ENCODE measurements at regions not wholly inside any gene's neighbourhood (a gene's known extent, or its start where the extent isn't known, plus 50 kb on each side); places are given as distances from the start of the nearest gene placed in this dataset.

DNA sequence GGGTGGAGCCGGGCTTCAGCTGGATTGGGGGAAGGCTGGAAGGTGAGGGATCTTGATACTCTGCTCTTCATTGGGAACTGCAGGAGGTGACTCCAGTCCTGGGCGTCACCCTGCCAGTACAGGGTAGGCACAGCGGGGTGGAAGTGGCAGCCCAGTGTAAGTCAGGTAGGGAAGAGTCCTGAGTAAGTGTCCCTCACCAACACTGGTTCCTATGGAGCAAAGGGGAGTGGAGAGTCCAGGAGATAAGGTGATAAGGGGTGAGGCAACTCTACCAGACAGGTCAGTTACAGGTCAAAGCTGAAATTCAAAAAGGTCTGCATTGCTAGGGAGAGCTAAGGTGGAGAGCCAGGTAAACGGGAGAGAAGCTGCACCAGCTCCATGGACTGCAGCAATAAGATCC is 145.6 kb upstream of the NFE2L3 start:
- Mint-ChIP-seq H3K27ac (no peak overlapping the region), H3K4me3 (no peak overlapping the region), H3K27me3 (peaks cover 20 to 26% of the 10 kb centered on the region in 2 donors), H3K36me3 (no peaks in the 10 kb centered on the region), H3K9me3 (no peaks in the 10 kb centered on the region), H3K4me1 (peaks cover 0 to 6% (median 2%) of the 10 kb centered on the region in 3 donors)
- ATAC-seq (replicated peaks in 1 of 4): no peak
- ChIA-PET POLR2A (no interaction called here), CTCF (no interaction called here)
- no peaks in the 10 kb centered on the region for H3K4me1 ChIP-seq (ENCODE audit: control insufficient read depth in 1 of 2, extremely low read depth in 1 of 2, insufficient read depth in 2 of 2, low read length in 2 of 2)
- H3K27me3 ChIP-seq (replicated peaks in 1 of 2; ENCODE audit: control insufficient read depth in 2 of 2, extremely low read depth in 1 of 2, insufficient read depth in 2 of 2, low read length in 1 of 2): peaks cover 0 to 12% of the 10 kb centered on the region in 2 experiments
- H3K27ac ChIP-seq (ENCODE audit: low read length): no peak overlapping the region
- H3K9me3 ChIP-seq: no peaks in the 10 kb centered on the region
- no peak for DNase-seq
- no peak overlapping the region for H3K4me3 ChIP-seq (ENCODE audit: control insufficient read depth in 1 of 2, extremely low read depth in 1 of 2, low read length in 1 of 2)
- no peaks in the 10 kb centered on the region for H3K36me3 ChIP-seq (ENCODE audit: control insufficient read depth in 2 of 2, extremely low read depth in 1 of 2, insufficient read depth in 1 of 2, low read length in 1 of 2)
- WGBS (ENCODE audit: insufficient coverage): 100% methylated on average over 1 of the region's 4 CpGs

DNA sequence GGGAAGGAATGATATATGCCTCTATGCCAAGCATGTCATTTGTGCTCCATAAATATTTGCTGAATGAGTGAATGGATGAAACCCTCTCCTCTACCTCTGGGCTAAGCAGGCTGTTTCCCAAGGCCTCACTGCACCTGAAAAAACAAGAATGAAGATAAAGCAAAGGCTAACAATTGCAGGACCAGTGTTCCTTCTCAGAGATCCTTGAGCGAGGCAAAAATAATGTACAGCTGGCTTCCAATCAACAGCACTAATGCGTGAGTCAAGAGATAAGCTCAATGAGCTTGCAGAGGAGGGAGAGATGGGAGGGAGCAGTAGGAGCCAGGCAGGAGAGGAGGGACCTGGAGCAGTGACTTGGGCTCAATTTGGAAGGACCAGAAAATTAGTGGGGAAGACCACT is 144.5 kb upstream of the NFE2L3 start:
- 71% methylated on average over 2 of the region's 2 CpGs for WGBS (ENCODE audit: insufficient coverage)
- CTCF ChIA-PET: no interaction called here
- POLR2A ChIA-PET: no interaction called here

DNA sequence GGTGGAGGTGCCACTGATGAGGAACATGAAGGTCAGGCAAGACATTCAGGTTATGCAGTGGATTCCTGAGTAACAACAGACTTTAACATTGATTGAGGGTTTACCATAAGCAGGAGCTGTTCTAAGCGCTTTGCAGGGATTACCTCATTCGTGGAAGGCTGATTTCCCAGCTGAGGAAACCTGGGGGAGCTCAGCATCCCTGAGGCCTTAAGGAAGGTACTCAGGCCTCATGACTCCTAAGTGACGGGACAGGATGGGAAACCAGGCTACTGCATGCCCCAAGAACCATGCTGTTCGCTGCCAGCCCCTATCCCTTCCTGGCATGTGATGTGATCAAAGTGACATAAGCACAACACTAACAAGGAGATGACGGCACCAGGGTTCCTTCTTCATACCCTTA is 143.6 kb upstream of the NFE2L3 start:
- no peaks in the 10 kb centered on the region for H3K36me3 Mint-ChIP-seq
- H3K9me3 Mint-ChIP-seq: no peaks in the 10 kb centered on the region
- no peak overlapping the region for H3K4me3 ChIP-seq (ENCODE audit: control insufficient read depth in 1 of 2, extremely low read depth in 1 of 2, low read length in 1 of 2)
- H3K4me1 ChIP-seq (ENCODE audit: control insufficient read depth in 1 of 2, extremely low read depth in 1 of 2, insufficient read depth in 2 of 2, low read length in 2 of 2): no peaks in the 10 kb centered on the region
- DNase-seq: no peak
- ChIA-PET CTCF (interaction anchor here in 1 of 2 donors (0.6 kb wide), 1 partner anchor 25 kb away, joined by 5 read pairs; no protein-coding TSS in a partner anchor), POLR2A (interaction anchor here (0.6 to 0.8 kb wide), 2 partner anchors 25 to 33 kb away, joined by 3 to 7 read pairs; no protein-coding TSS in a partner anchor)
- H3K4me3 Mint-ChIP-seq: no peak overlapping the region
- peaks cover 0 to 6% (median 2%) of the 10 kb centered on the region in 3 donors for H3K4me1 Mint-ChIP-seq
- H3K36me3 ChIP-seq (ENCODE audit: control insufficient read depth in 2 of 2, extremely low read depth in 1 of 2, insufficient read depth in 1 of 2, low read length in 1 of 2): no peaks in the 10 kb centered on the region
- no peak overlapping the region for H3K27ac ChIP-seq (ENCODE audit: low read length)
- H3K9me3 ChIP-seq: no peaks in the 10 kb centered on the region
- no peak for ATAC-seq (replicated peaks in 1 of 4)
- peaks cover 11 to 17% of the 10 kb centered on the region in 2 donors for H3K27me3 Mint-ChIP-seq
- WGBS (ENCODE audit: insufficient coverage): 82% methylated on average over 2 of the region's 5 CpGs
- H3K27me3 ChIP-seq (replicated peaks in 1 of 2; ENCODE audit: control insufficient read depth in 2 of 2, extremely low read depth in 1 of 2, insufficient read depth in 2 of 2, low read length in 1 of 2): peaks cover 0 to 9% of the 10 kb centered on the region in 2 experiments
- H3K27ac Mint-ChIP-seq: no peak overlapping the region

More for the DNA sequence above, 144.5 kb upstream of the NFE2L3 start:
- Histone ChIP-seq H3K4me3 (ENCODE audit: control insufficient read depth in 1 of 2, extremely low read depth in 1 of 2, low read length in 1 of 2) (no peak overlapping the region), H3K9me3 (no peaks in the 10 kb centered on the region), H3K27ac (ENCODE audit: low read length) (no peak overlapping the region), H3K36me3 (ENCODE audit: control insufficient read depth in 2 of 2, extremely low read depth in 1 of 2, insufficient read depth in 1 of 2, low read length in 1 of 2) (no peaks in the 10 kb centered on the region), H3K27me3 (replicated peaks in 1 of 2; ENCODE audit: control insufficient read depth in 2 of 2, extremely low read depth in 1 of 2, insufficient read depth in 2 of 2, low read length in 1 of 2) (peaks cover 0 to 7% of the 10 kb centered on the region in 2 experiments), H3K4me1 (ENCODE audit: control insufficient read depth in 1 of 2, extremely low read depth in 1 of 2, insufficient read depth in 2 of 2, low read length in 2 of 2) (no peaks in the 10 kb centered on the region)
- H3K4me3 Mint-ChIP-seq: no peak overlapping the region
- H3K27ac Mint-ChIP-seq: no peak overlapping the region
- no peak for DNase-seq
- ATAC-seq (replicated peaks in 1 of 4): no peak
- peaks cover 0 to 6% (median 2%) of the 10 kb centered on the region in 3 donors for H3K4me1 Mint-ChIP-seq
- H3K9me3 Mint-ChIP-seq: no peaks in the 10 kb centered on the region
- no peaks in the 10 kb centered on the region for H3K36me3 Mint-ChIP-seq
- peaks cover 18 to 20% of the 10 kb centered on the region in 2 donors for H3K27me3 Mint-ChIP-seq

DNA sequence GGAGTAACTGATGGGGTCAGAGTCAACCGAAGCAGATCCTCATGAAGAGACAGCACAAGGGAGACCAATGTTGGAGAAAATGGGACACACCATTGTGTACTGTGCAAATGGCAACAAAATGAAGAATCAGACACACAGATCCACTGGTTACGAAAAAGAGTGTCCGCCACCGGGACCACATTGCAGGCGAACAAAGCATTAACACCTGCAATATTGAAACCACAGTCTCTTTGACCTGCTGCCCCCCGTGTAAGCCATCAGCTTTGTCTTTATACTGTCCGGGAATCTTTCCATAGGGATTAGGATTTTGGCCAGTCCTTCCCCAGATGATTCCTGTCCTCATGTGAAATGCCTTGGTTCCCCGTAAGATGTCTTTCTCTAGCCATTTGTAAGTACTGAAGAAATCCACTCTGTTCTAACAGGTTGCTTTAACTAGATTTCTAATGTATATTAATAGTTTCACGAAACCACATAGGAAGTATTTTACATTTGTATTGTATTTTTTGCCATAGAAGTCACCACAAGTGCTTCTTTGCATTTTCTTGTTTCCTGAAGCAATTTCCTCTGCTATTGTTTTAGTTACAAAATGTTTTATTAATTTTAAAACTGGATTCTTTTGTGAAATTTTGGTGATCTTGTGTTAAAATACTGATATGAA is 140.8 kb upstream of the NFE2L3 start:
- peaks cover 17 to 19% of the 10 kb centered on the region in 2 donors for H3K27me3 Mint-ChIP-seq
- DNase-seq: no peak
- H3K9me3 Mint-ChIP-seq: peaks cover 0 to 10% (median 0%) of the 10 kb centered on the region in 3 donors
- ATAC-seq (replicated peaks in 1 of 4): no peak
- no peak overlapping the region for H3K4me3 Mint-ChIP-seq
- Histone ChIP-seq H3K27me3 (replicated peaks in 1 of 2; ENCODE audit: control insufficient read depth in 2 of 2, extremely low read depth in 1 of 2, insufficient read depth in 2 of 2, low read length in 1 of 2) (peaks cover 0 to 9% of the 10 kb centered on the region in 2 experiments), H3K27ac (ENCODE audit: low read length) (no peak overlapping the region), H3K36me3 (ENCODE audit: control insufficient read depth in 2 of 2, extremely low read depth in 1 of 2, insufficient read depth in 1 of 2, low read length in 1 of 2) (no peaks in the 10 kb centered on the region), H3K4me1 (ENCODE audit: control insufficient read depth in 1 of 2, extremely low read depth in 1 of 2, insufficient read depth in 2 of 2, low read length in 2 of 2) (no peaks in the 10 kb centered on the region), H3K9me3 (no peaks in the 10 kb centered on the region), H3K4me3 (ENCODE audit: control insufficient read depth in 1 of 2, extremely low read depth in 1 of 2, low read length in 1 of 2) (no peak overlapping the region)
- ChIA-PET CTCF (no interaction called here), POLR2A (no interaction called here)
- WGBS (ENCODE audit: insufficient coverage): 55% methylated on average over 7 of the region's 9 CpGs
- no peak overlapping the region for H3K27ac Mint-ChIP-seq
- no peaks in the 10 kb centered on the region for H3K36me3 Mint-ChIP-seq
- peaks cover 0 to 6% (median 2%) of the 10 kb centered on the region in 3 donors for H3K4me1 Mint-ChIP-seq

DNA sequence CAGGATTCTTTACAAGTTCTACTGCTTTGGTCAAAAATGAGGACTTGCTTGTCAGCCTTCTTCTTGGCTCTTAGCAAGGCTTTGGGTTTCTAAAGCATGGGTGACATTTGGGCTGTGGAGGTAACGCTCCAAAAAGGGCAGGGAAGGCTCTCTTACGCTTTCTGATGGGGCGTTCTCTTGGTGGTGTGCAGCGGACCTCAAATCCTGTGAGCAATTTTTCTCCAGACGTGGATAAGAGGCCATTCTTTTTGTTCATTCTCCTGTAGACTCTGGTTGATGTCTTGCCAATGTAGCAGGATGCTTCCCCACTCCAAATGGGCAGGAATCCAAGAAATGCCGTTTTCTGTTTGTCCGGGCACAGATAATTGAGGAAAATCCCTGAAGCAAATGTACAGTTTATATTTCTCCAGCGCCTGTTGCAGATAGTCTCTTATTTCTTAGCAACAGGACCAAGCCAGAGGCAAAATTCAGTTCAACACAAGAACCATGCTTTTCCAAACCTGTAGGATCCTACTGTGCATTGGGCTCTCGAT is 138.4 kb upstream of the NFE2L3 start:
- H3K4me1 ChIP-seq (ENCODE audit: control insufficient read depth in 1 of 2, extremely low read depth in 1 of 2, insufficient read depth in 2 of 2, low read length in 2 of 2): no peaks in the 10 kb centered on the region
- H3K36me3 ChIP-seq (ENCODE audit: control insufficient read depth in 2 of 2, extremely low read depth in 1 of 2, insufficient read depth in 1 of 2, low read length in 1 of 2): no peaks in the 10 kb centered on the region
- no peak overlapping the region for H3K4me3 ChIP-seq (ENCODE audit: control insufficient read depth in 1 of 2, extremely low read depth in 1 of 2, low read length in 1 of 2)
- ChIA-PET POLR2A (no interaction called here), CTCF (no interaction called here)
- no peak overlapping the region for H3K27ac Mint-ChIP-seq
- peaks cover 0 to 5% of the 10 kb centered on the region in 2 experiments for H3K27me3 ChIP-seq (replicated peaks in 1 of 2; ENCODE audit: control insufficient read depth in 2 of 2, extremely low read depth in 1 of 2, insufficient read depth in 2 of 2, low read length in 1 of 2)
- ATAC-seq (replicated peaks in 1 of 4): no peak
- H3K9me3 Mint-ChIP-seq: peaks cover 3 to 13% (median 5%) of the 10 kb centered on the region in 3 donors
- WGBS (ENCODE audit: insufficient coverage): 83% methylated on average over 9 of the region's 9 CpGs
- H3K27me3 Mint-ChIP-seq: peaks cover 26 to 34% of the 10 kb centered on the region in 2 donors
- H3K4me3 Mint-ChIP-seq: no peak overlapping the region
- no peak for DNase-seq
- no peak overlapping the region for H3K27ac ChIP-seq (ENCODE audit: low read length)
- no peaks in the 10 kb centered on the region for H3K9me3 ChIP-seq
- no peaks in the 10 kb centered on the region for H3K36me3 Mint-ChIP-seq
- H3K4me1 Mint-ChIP-seq: peaks cover 0 to 6% (median 2%) of the 10 kb centered on the region in 3 donors

DNA sequence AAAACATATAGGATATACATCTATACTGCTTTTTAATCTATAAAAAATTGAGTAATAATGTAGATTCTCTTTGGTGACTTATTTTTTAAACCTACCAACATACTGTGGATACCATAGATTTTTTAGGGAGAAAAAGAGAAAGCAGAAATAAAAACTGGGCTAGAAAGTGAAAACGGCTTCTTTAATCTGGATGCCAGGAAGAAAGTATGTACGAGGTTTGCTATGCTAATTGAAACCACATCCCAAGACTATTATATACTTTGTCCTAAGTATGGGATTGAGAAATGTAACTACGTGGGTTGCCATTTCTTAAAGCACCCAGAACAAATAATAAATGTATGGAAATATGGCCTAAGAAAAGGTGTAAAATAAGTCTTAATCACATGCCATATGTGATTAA is 129.0 kb upstream of the NFE2L3 start:
- Histone ChIP-seq H3K4me1 (ENCODE audit: control insufficient read depth in 1 of 2, extremely low read depth in 1 of 2, insufficient read depth in 2 of 2, low read length in 2 of 2) (no peaks in the 10 kb centered on the region), H3K27ac (ENCODE audit: low read length) (no peak overlapping the region), H3K9me3 (no peaks in the 10 kb centered on the region), H3K27me3 (replicated peaks in 1 of 2; ENCODE audit: control insufficient read depth in 2 of 2, extremely low read depth in 1 of 2, insufficient read depth in 2 of 2, low read length in 1 of 2) (peaks cover 0 to 3% of the 10 kb centered on the region in 2 experiments), H3K36me3 (ENCODE audit: control insufficient read depth in 2 of 2, extremely low read depth in 1 of 2, insufficient read depth in 1 of 2, low read length in 1 of 2) (no peaks in the 10 kb centered on the region), H3K4me3 (ENCODE audit: control insufficient read depth in 1 of 2, extremely low read depth in 1 of 2, low read length in 1 of 2) (no peak overlapping the region)
- H3K36me3 Mint-ChIP-seq: no peaks in the 10 kb centered on the region
- WGBS (ENCODE audit: insufficient coverage): no CpG with 5 or more reads among the region's 3 CpGs
- ATAC-seq (replicated peaks in 1 of 4): no peak
- no peak overlapping the region for H3K27ac Mint-ChIP-seq
- ChIA-PET POLR2A (no interaction called here), CTCF (no interaction called here)
- no peaks in the 10 kb centered on the region for H3K9me3 Mint-ChIP-seq
- peaks cover 13 to 16% of the 10 kb centered on the region in 2 donors for H3K27me3 Mint-ChIP-seq
- no peak for DNase-seq
- H3K4me1 Mint-ChIP-seq: no peaks in the 10 kb centered on the region
- H3K4me3 Mint-ChIP-seq: no peak overlapping the region
